Activated CD4-positive, alpha-beta T cell treated with anti-CD3 and anti-CD28 coated beads, Interleukin-2, Interleukin-6, amounts not matched to agents 100 ng/mL and 50 ng/mL, durations not matched to agents 16 hours and 8 hours (primary cell): ENCODE measurements at regions not wholly inside any gene's neighbourhood (a gene's known extent, or its start where the extent isn't known, plus 50 kb on each side); places are given as distances from the start of the nearest gene placed in this dataset.

Experiments used
- DNase-seq: peaks from one replicate; pipeline ENCODE4 v3.0.0-alpha.2; 2020

- no peak for DNase-seq
Observed at GRCh38 chr18:14905350-14905749, 157.4 kb downstream of the ANKRD30B start.

GRCh38 chr18:14905979-14906378, 158.0 kb downstream of the ANKRD30B start:
- no peak for DNase-seq

- DNase-seq = no peak
Observed at GRCh38 chr18:14907420-14907819, 159.4 kb downstream of the ANKRD30B start.

- DNase-seq = no peak
Observed at GRCh38 chr18:14908541-14908940, 160.6 kb downstream of the ANKRD30B start.

- DNase-seq = no peak
Observed at GRCh38 chr18:14912967-14913366, 165.0 kb downstream of the ANKRD30B start.

- DNase-seq = no peak
Observed at GRCh38 chr18:14914121-14914520, 166.1 kb downstream of the ANKRD30B start.

GRCh38 chr18:14914771-14915170, 166.8 kb downstream of the ANKRD30B start:
- no peak for DNase-seq

- no peak for DNase-seq
Observed at GRCh38 chr18:14916181-14916580, 168.2 kb downstream of the ANKRD30B start.

GRCh38 chr18:14916851-14917250, 168.9 kb downstream of the ANKRD30B start:
- DNase-seq = no peak

- no peak for DNase-seq
Observed at GRCh38 chr18:14917311-14917710, 169.3 kb downstream of the ANKRD30B start.

- DNase-seq = no peak
Observed at GRCh38 chr18:14919666-14920065, 171.7 kb downstream of the ANKRD30B start.

- no peak for DNase-seq
Observed at GRCh38 chr18:14921031-14921430, 173.1 kb downstream of the ANKRD30B start.

GRCh38 chr18:14921547-14921946, 173.6 kb downstream of the ANKRD30B start:
- no peak for DNase-seq

- DNase-seq = no peak
Observed at GRCh38 chr18:14922031-14922430, 174.1 kb downstream of the ANKRD30B start.

- DNase-seq = no peak
Observed at GRCh38 chr18:14922965-14923565, 175.1 kb downstream of the ANKRD30B start.

- no peak for DNase-seq
Observed at GRCh38 chr18:14924226-14924625, 176.3 kb downstream of the ANKRD30B start.

GRCh38 chr18:14925281-14925709, 177.3 kb downstream of the ANKRD30B start:
- no peak for DNase-seq

GRCh38 chr18:14927701-14928100, 179.7 kb downstream of the ANKRD30B start:
- no peak for DNase-seq

- no peak for DNase-seq
Observed at GRCh38 chr18:14928396-14928795, 180.4 kb downstream of the ANKRD30B start.

- DNase-seq = no peak
Observed at GRCh38 chr18:14930076-14930475, 182.1 kb downstream of the ANKRD30B start.

GRCh38 chr18:14930576-14930975, 182.6 kb downstream of the ANKRD30B start:
- no peak for DNase-seq

- no peak for DNase-seq
Observed at GRCh38 chr18:14933049-14933851, 185.3 kb downstream of the ANKRD30B start.

GRCh38 chr18:14933964-14934363, 186.0 kb downstream of the ANKRD30B start:
- DNase-seq = no peak

GRCh38 chr18:14935210-14935609, 187.2 kb downstream of the ANKRD30B start:
- no peak for DNase-seq

- no peak for DNase-seq
Observed at GRCh38 chr18:14936313-14936712, 188.3 kb downstream of the ANKRD30B start.
